B cell (primary cell): ENCODE measurements at regions not wholly inside any gene's neighbourhood (a gene's known extent, or its start where the extent isn't known, plus 50 kb on each side); places are given as distances from the start of the nearest gene placed in this dataset.

Experiments
- ATAC-seq: fragments of 200-7000 bp; cut with Tn5 transposase; one replicate; pipeline ENCODE4 v1.10.0; 2021; ENCODE audit warnings: low read depth, mild to moderate bottlenecking, moderate number of reproducible peaks, moderate library complexity
- CTCF ChIA-PET: fragments of 350-600 bp; sonication (Branson Sonifier 250); formaldehyde crosslinking; loops from one replicate; lab custom pipeline; 2021; ENCODE audit warnings: antibody characterized with exemption, inconsistent platforms; lab: Charles Lee
- POLR2A ChIA-PET: fragments of 350-600 bp; sonication (Branson Sonifier 250); formaldehyde crosslinking; loops from one replicate; lab custom pipeline; 2021; ENCODE audit warnings: antibody characterized with exemption; lab: Charles Lee
- DNase-seq: peaks from one replicate; pipeline ENCODE4 v3.0.0; 2013
- H2AFZ ChIP-seq: 2 replicates; pipeline ENCODE4 v1.6.1; 2012; ENCODE audit warnings: mild to moderate bottlenecking, low read depth, low read length; ENCODE audit not compliant: insufficient read depth, poor library complexity, severe bottlenecking
- H3K27ac ChIP-seq, 2 donors: 1 replicate in 1 of 2; 2 replicates in 1 of 2; pipeline ENCODE4 v1.5.1; 2012 to 2013; ENCODE audit warnings: low read length in 2 of 2, mild to moderate bottlenecking in 2 of 2, moderate library complexity in 1 of 2
- H3K27me3 ChIP-seq, 4 experiments: fragments of 200-600 bp in 1 of 4; sonication (generic) in 1 of 4; replicated peaks in 1 of 4; 1 replicate in 2 of 4; 2 replicates in 2 of 4; pipeline versions ENCODE4 v1.6.1 to v1.7.0; 2013 to 2016; ENCODE audit warnings: low read length in 3 of 4, mild to moderate bottlenecking in 2 of 4, mixed read lengths in 1 of 4, moderate library complexity in 1 of 4; ENCODE audit not compliant: insufficient read depth in 4 of 4, control insufficient read depth in 3 of 4; ENCODE audit errors: control extremely low read depth in 1 of 4
- H3K36me3 ChIP-seq, 2 experiments: replicated peaks in 1 of 2; 1 replicate in 1 of 2; 2 replicates in 1 of 2; pipeline versions ENCODE4 v1.6.1 to v1.7.1; 2013; ENCODE audit warnings: low read length in 1 of 2; ENCODE audit not compliant: insufficient read depth in 2 of 2, control insufficient read depth in 1 of 2; ENCODE audit errors: control extremely low read depth in 1 of 2, extremely low read depth in 1 of 2
- H3K4me1 ChIP-seq, 2 donors: fragments of 200-600 bp in 1 of 2; sonication (generic) in 1 of 2; 1 replicate in 1 of 2; 2 replicates in 1 of 2; pipeline versions ENCODE4 v1.5.1 to v1.6.1; 2013 to 2017; ENCODE audit warnings: low read length in 2 of 2; ENCODE audit not compliant: control insufficient read depth in 2 of 2, insufficient read depth in 2 of 2
- H3K4me2 ChIP-seq: replicated peaks from 2 replicates; pipeline ENCODE3; 2012; ENCODE audit warnings: mild to moderate bottlenecking, low read depth, low read length; ENCODE audit not compliant: poor library complexity, severe bottlenecking
- H3K4me3 ChIP-seq, 5 experiments: fragments of 200-600 bp in 1 of 5; sonication (generic) in 1 of 5; 1 replicate in 3 of 5; 2 replicates in 2 of 5; pipeline versions ENCODE4 v1.5.1 to v1.7.0; 2011 to 2016; ENCODE audit warnings: low read length in 4 of 5, mild to moderate bottlenecking in 4 of 5, low read depth in 2 of 5, control low read depth in 1 of 5, moderate library complexity in 1 of 5; ENCODE audit not compliant: insufficient read depth in 1 of 5; ENCODE audit errors: control extremely low read depth in 1 of 5, extremely low read depth in 1 of 5
- H3K79me2 ChIP-seq: fragments of 200-600 bp; sonication (generic); one replicate; pipeline ENCODE4 v1.6.0; 2016; ENCODE audit warnings: low read length; ENCODE audit not compliant: control insufficient read depth, insufficient read depth
- H3K9ac ChIP-seq: fragments of 200-600 bp; sonication (generic); 2 replicates; pipeline ENCODE4 v1.6.1; 2017; ENCODE audit warnings: mild to moderate bottlenecking, low read length, moderate library complexity
- H3K9me3 ChIP-seq, 3 donors: one replicate each; pipeline versions ENCODE4 v1.6.1 to v1.7.1; 2013; ENCODE audit warnings: low read length in 2 of 3; ENCODE audit not compliant: control insufficient read depth in 2 of 3, insufficient read depth in 1 of 3; ENCODE audit errors: control extremely low read depth in 1 of 3
- H4K20me1 ChIP-seq: 2 replicates; pipeline ENCODE4 v1.6.0; 2012; ENCODE audit warnings: mild to moderate bottlenecking, low read length; ENCODE audit not compliant: insufficient read depth, control insufficient read depth, poor library complexity, severe bottlenecking
- H3K27ac Mint-ChIP-seq: one replicate; pipeline ENCODE4 v1.8.0; 2021; ENCODE audit warnings: mixed read lengths
- H3K27me3 Mint-ChIP-seq: one replicate; pipeline ENCODE4 v1.8.0; 2021; ENCODE audit warnings: mixed read lengths
- H3K4me1 Mint-ChIP-seq: one replicate; pipeline ENCODE4 v1.8.0; 2021; ENCODE audit warnings: mixed read lengths
- H3K4me3 Mint-ChIP-seq: one replicate; pipeline ENCODE4 v1.8.0; 2021; ENCODE audit warnings: mixed read lengths
- H3K9me3 Mint-ChIP-seq: one replicate; pipeline ENCODE4 v1.8.0; 2022; ENCODE audit warnings: mixed read lengths; ENCODE audit not compliant: insufficient read depth
- EZH2 ChIP-seq: IDR thresholded peaks from 2 replicates; pipeline ENCODE4 v1.6.1; 2012; ENCODE audit warnings: borderline replicate concordance, low read depth, mild to moderate bottlenecking, moderate library complexity, low read length; ENCODE audit not compliant: insufficient read depth, poor library complexity, severe bottlenecking
- WGBS: methylation state at CpG from one replicate; pipeline ENCODE4 v1.1.5; 2013; ENCODE audit warnings: missing lambda C conversion rate; ENCODE audit not compliant: insufficient coverage; 5-methylcytosine and 5-hydroxymethylcytosine counted together
- intact Hi-C: fragments of 100-400 bp; cut with micrococcal nuclease; formaldehyde crosslinking; loops from one replicate; pipeline ENCODE4 v1.10.0; 2022
- TF ChIP-seq, protein P1 (sequence below): fragments of 200-600 bp; IDR thresholded peaks from one replicate; pipeline ENCODE4 v1.8.0; 2022; ENCODE audit warnings: antibody characterized with exemption, mild to moderate bottlenecking

DNA sequence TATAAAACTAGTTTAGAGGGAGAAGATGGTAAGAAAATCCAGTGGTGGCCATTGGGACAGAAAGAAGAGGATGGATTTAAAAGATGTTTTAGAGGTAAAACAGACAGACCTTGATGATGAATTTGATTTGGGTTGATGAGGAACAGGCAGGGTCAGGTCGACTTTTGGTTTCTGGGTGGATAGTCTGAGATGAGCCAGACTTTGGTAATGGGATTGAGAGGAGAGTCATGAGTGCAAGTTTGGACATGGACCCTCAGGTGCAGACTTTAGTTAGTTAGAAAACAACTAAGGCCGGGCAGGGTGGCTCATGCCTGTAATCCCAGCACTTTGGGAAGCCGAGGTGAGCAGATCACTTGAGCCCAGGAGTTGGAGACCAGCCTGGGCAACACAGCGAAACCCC, 257.9 kb downstream of the MAFB start:
- CTCF ChIA-PET, result no interaction called here
- Mint-ChIP-seq H3K27me3 (peaks cover 16% of the 10 kb centered on the region), H3K9me3 (no peaks in the 10 kb centered on the region), H3K4me1 (no peaks in the 10 kb centered on the region), H3K4me3 (no peak overlapping the region), H3K27ac (no peak overlapping the region)
- H3K79me2 ChIP-seq, result no peaks in the 10 kb centered on the region
- no peak overlapping the region for H3K27ac ChIP-seq
- TF ChIP-seq, protein P1, sequence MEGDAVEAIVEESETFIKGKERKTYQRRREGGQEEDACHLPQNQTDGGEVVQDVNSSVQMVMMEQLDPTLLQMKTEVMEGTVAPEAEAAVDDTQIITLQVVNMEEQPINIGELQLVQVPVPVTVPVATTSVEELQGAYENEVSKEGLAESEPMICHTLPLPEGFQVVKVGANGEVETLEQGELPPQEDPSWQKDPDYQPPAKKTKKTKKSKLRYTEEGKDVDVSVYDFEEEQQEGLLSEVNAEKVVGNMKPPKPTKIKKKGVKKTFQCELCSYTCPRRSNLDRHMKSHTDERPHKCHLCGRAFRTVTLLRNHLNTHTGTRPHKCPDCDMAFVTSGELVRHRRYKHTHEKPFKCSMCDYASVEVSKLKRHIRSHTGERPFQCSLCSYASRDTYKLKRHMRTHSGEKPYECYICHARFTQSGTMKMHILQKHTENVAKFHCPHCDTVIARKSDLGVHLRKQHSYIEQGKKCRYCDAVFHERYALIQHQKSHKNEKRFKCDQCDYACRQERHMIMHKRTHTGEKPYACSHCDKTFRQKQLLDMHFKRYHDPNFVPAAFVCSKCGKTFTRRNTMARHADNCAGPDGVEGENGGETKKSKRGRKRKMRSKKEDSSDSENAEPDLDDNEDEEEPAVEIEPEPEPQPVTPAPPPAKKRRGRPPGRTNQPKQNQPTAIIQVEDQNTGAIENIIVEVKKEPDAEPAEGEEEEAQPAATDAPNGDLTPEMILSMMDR, result no peak
- TF ChIP-seq EZH2, result no peak
- no peak overlapping the region for H2AFZ ChIP-seq
- no peak overlapping the region for H3K4me3 ChIP-seq
- no peak overlapping the region for H3K4me2 ChIP-seq
- DNase-seq (no peak), ATAC-seq (no peak)
- WGBS, result 81% methylated on average over 3 of the region's 4 CpGs
- no peaks in the 10 kb centered on the region for H3K4me1 ChIP-seq
- H3K9me3 ChIP-seq, result no peaks in the 10 kb centered on the region
- H3K9ac ChIP-seq, result no peak overlapping the region
- H3K36me3 ChIP-seq, result no peaks in the 10 kb centered on the region
- POLR2A ChIA-PET, result no interaction called here
- intact Hi-C loops, result no loop called here
- no peaks in the 10 kb centered on the region for H4K20me1 ChIP-seq
- H3K27me3 ChIP-seq, result no peaks in the 10 kb centered on the region

DNA sequence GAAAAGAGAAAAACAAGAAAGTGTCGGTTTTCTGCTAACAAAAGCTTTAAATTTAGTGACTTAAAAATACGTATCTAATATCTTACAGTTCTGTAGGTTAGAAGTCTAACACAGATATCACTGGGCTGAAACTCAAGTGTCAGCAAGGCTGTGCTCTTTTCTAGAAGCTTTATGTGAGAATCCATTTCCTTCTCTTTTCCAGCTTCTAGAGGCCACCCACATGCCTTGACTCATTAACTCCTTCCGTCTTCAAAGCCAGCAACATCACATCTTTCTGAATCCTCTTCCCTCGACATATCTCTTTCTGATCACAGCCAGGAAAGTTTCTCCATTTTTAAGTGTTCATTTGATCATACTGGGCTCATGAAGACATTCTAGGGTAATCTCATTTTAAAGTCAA, 262.0 kb downstream of the MAFB start:
- Histone ChIP-seq H3K4me2 (no peak overlapping the region), H3K27me3 (no peaks in the 10 kb centered on the region), H3K9ac (no peak overlapping the region), H2AFZ (no peak overlapping the region), H3K9me3 (peaks cover 0 to 4% (median 0%) of the 10 kb centered on the region in 3 donors), H3K4me3 (no peak overlapping the region), H3K79me2 (no peaks in the 10 kb centered on the region), H3K4me1 (no peaks in the 10 kb centered on the region), H3K27ac (no peak overlapping the region), H4K20me1 (no peaks in the 10 kb centered on the region), H3K36me3 (no peaks in the 10 kb centered on the region)
- H3K4me3 Mint-ChIP-seq, result no peak overlapping the region
- ChIA-PET POLR2A (no interaction called here), CTCF (interaction anchor here (0.6 kb wide), 1 partner anchor 1760 kb away, joined by 3 read pairs; no protein-coding TSS in a partner anchor)
- no peak overlapping the region for H3K27ac Mint-ChIP-seq
- intact Hi-C loops, result no loop called here
- no peak for ATAC-seq
- peaks cover 20% of the 10 kb centered on the region for H3K27me3 Mint-ChIP-seq
- no peak for DNase-seq
- no peaks in the 10 kb centered on the region for H3K4me1 Mint-ChIP-seq
- no peaks in the 10 kb centered on the region for H3K9me3 Mint-ChIP-seq
- 86% methylated on average over 3 of the region's 4 CpGs for WGBS
- TF ChIP-seq EZH2, result no peak
- TF ChIP-seq, protein P1, result no peak
